ENCODE measurements at regions not wholly inside any gene's neighbourhood (a gene's known extent, or its start where the extent isn't known, plus 50 kb on each side); places are given as distances from the start of the nearest gene placed in this dataset.
"Not testable (repeated sequence)": the region's sequence is repeated elsewhere in the genome, so short reads cannot be mapped to it uniquely, and the experiment has no call there.

DNA sequence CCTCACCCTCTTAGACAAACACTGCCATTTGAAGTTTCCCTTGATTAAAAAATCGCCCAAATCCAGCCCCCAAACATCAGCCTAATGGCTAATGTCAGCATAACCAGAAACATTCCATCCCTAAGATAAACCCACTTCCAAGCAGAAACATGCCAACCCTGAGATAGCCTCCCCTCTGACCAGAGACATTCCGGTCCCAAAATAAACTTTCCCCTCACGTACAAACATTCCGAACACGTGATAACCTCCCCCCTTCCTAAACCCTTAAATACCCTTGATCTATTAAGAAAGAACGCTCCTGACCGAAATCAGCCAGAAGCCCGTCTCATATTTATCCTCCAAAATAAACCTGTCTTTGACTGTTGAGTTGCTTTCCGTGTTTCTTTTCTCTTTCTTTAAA, 237.2 kb downstream of the ASMT start:
- no peak overlapping the region for H3K9ac ChIP-seq (ENCODE audit: low read length)
- DNase-seq (ENCODE audit: low read depth) = no peak
- H3K9me3 ChIP-seq (ENCODE audit: control insufficient read depth, low read length) = no peaks in the 10 kb centered on the region
- H3K4me1 ChIP-seq (ENCODE audit: control insufficient read depth, insufficient read depth, low read length) = no peaks in the 10 kb centered on the region
- H3K4me3 ChIP-seq (ENCODE audit: low read length) = no peak overlapping the region
- H3K27me3 ChIP-seq (replicated peaks; ENCODE audit: control insufficient read depth, insufficient read depth, low read length) = no peaks in the 10 kb centered on the region
- no peaks in the 10 kb centered on the region for H3K36me3 ChIP-seq (ENCODE audit: control insufficient read depth, insufficient read depth, low read length, severe bottlenecking)

DNA sequence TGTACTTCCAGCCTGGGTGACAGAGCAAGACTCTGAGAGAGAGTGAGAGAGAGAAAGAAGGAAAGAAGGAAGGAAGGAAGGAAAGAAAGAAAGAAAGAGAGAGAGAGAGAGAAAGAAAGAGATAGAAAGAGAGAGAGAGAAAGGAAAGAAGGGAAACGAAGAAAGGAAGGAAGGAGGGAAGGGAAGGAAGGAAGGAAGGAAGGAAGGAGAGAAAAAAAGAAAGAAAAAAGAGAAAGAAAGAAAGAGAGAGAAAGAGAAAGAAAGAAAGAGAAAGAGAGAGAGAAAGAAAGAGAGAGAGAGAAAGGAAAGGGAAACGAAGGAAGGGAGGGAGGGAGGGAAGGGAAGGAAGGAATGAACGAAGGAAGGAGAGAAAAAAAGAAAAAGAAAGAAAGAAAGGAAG, 238.6 kb downstream of the ASMT start:
- Histone ChIP-seq H3K9ac (ENCODE audit: low read length) (no peak overlapping the region), H3K9me3 (ENCODE audit: control insufficient read depth, low read length) (no peaks in the 10 kb centered on the region), H3K4me3 (ENCODE audit: low read length) (no peak overlapping the region), H3K27me3 (replicated peaks; ENCODE audit: control insufficient read depth, insufficient read depth, low read length) (no peaks in the 10 kb centered on the region), H3K36me3 (ENCODE audit: control insufficient read depth, insufficient read depth, low read length, severe bottlenecking) (no peaks in the 10 kb centered on the region), H3K4me1 (ENCODE audit: control insufficient read depth, insufficient read depth, low read length) (no peaks in the 10 kb centered on the region)
- no peak for DNase-seq (ENCODE audit: low read depth)

DNA sequence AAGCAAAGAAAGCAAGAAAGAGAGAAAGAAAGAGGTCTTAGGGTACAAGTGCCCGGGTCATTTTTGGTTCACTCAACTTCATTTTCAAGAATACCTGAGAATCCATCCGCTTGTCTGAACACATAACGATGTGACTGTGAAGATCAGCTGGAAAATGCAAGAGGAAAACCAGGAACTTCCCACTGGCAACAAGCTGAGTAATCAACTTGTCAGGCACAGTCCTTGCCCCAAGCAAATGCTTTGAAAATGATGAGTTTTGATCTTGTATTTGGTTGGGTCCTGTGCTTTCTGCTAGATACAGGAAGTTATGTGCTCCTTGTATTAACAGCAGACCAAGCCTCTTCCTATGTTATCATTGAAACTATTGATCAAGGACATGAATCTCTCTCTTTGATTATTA, 239.1 kb downstream of the ASMT start:
- Histone ChIP-seq H3K27me3 (replicated peaks; ENCODE audit: control insufficient read depth, insufficient read depth, low read length) (no peaks in the 10 kb centered on the region), H3K4me1 (ENCODE audit: control insufficient read depth, insufficient read depth, low read length) (no peaks in the 10 kb centered on the region), H3K36me3 (ENCODE audit: control insufficient read depth, insufficient read depth, low read length, severe bottlenecking) (no peaks in the 10 kb centered on the region), H3K9me3 (ENCODE audit: control insufficient read depth, low read length) (no peaks in the 10 kb centered on the region), H3K9ac (ENCODE audit: low read length) (no peak overlapping the region), H3K4me3 (ENCODE audit: low read length) (no peak overlapping the region)
- DNase-seq (ENCODE audit: low read depth) = no peak

DNA sequence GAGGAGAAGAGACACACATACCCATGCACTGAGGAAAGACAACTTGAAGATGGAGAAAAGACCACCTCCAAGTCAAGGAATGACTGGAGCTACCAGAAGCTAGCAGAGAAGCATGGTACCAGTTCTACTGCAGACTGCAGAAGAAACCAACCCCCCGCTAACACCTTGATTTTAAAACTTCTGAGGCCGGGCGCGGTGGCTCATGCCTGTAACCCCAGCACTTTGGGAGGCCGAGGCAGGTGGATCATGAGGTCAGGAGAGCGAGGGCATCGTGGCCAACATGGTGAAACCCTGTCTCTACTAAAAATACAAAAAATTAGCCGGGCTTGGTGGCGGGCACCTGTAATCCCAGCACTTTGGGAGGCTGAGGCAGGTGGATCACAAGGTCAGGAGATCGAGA, 240.0 kb downstream of the ASMT start:
- DNase-seq (ENCODE audit: low read depth); H3K9me3 ChIP-seq (ENCODE audit: control insufficient read depth, low read length); H3K27me3 ChIP-seq (replicated peaks; ENCODE audit: control insufficient read depth, insufficient read depth, low read length); H3K9ac ChIP-seq (ENCODE audit: low read length); H3K36me3 ChIP-seq (ENCODE audit: control insufficient read depth, insufficient read depth, low read length, severe bottlenecking); H3K4me1 ChIP-seq (ENCODE audit: control insufficient read depth, insufficient read depth, low read length); H3K4me3 ChIP-seq (ENCODE audit: low read length): not testable (repeated sequence)

DNA sequence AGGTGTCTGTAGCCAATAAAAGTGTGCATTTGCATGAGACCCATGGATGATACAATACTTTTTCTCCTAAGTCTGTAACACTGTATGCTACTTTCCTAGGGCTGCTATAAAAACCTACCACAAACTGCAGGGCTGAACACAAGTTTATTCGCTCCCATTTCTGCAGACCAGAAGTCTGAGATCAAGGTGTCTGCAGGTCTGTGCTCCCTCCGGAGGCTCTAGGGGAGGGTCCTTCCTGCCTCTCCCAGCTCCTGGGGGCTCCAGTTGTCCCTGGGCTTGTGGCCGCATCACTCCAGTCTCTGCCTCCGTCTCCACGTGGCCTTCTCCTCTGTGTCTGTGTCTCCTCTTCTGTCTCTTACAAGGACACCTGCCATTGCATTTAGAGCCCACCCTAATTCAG, 244.4 kb downstream of the ASMT start:
- DNase-seq (ENCODE audit: low read depth) = not testable (repeated sequence)

DNA sequence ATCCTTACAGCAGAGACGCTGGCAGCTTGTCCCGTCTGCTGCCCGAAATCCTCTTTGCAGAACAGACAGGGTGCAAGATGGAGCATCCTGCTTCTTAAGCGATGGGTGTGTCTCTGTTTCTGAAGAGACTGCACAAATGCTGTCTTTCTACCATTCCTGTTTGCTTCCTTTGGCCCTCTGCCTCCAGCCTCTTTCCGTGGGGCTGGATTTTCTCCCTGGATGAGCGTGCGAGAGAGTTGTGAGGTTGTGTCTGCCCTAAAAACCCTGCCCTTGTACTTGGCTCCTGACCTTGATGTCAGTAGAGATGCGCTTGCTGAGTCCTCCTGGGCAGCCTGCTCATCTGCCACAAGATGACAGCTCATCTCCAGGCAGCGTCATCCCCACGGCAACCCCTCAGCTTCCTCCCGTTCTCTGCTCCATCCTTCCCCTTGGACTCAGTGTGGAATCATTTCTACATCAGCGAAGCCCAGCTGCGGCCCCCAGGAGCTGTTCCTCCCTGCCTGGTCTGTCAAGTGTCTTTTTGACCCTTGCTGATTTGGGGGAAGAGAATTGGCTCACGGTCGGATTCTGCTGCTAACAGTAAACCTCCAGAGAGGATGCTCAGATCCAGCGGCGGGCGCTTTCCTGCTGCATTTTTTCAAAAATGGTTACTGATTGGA, 246.2 kb downstream of the ASMT start:
- no peak overlapping the region for H3K9ac ChIP-seq (ENCODE audit: low read length)
- no peaks in the 10 kb centered on the region for H3K27me3 ChIP-seq (replicated peaks; ENCODE audit: control insufficient read depth, insufficient read depth, low read length)
- no peak for DNase-seq (ENCODE audit: low read depth)
- no peaks in the 10 kb centered on the region for H3K4me1 ChIP-seq (ENCODE audit: control insufficient read depth, insufficient read depth, low read length)
- no peaks in the 10 kb centered on the region for H3K9me3 ChIP-seq (ENCODE audit: control insufficient read depth, low read length)
- no peak overlapping the region for H3K4me3 ChIP-seq (ENCODE audit: low read length)
- H3K36me3 ChIP-seq (ENCODE audit: control insufficient read depth, insufficient read depth, low read length, severe bottlenecking) = no peaks in the 10 kb centered on the region

More for the DNA sequence above, 244.4 kb downstream of the ASMT start:
- H3K36me3 ChIP-seq (ENCODE audit: control insufficient read depth, insufficient read depth, low read length, severe bottlenecking); H3K9ac ChIP-seq (ENCODE audit: low read length); H3K27me3 ChIP-seq (replicated peaks; ENCODE audit: control insufficient read depth, insufficient read depth, low read length); H3K4me3 ChIP-seq (ENCODE audit: low read length); H3K4me1 ChIP-seq (ENCODE audit: control insufficient read depth, insufficient read depth, low read length); H3K9me3 ChIP-seq (ENCODE audit: control insufficient read depth, low read length): not testable (repeated sequence)

DNA sequence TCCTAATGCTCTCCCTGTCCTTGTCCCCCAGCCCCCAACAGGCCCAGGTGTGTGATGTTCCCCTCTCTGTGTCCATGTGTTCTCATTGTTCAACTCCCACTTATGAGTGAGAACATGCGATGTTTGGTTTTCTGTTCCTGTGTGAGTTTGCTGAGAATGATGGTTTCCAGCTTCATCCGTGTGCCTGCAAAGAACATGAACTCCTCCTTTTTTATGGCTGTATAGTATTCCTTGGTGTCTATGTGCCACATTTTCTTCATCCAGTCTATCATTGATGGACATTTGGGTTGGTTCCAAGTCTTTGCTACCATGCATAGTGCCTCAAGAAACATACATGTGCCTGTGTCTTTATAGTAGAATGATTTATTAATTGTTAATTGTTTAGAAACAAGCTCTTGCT, 249.1 kb downstream of the ASMT start:
- not testable (repeated sequence) for H3K9me3 ChIP-seq (ENCODE audit: control insufficient read depth, low read length); DNase-seq (ENCODE audit: low read depth); H3K36me3 ChIP-seq (ENCODE audit: control insufficient read depth, insufficient read depth, low read length, severe bottlenecking); H3K27me3 ChIP-seq (replicated peaks; ENCODE audit: control insufficient read depth, insufficient read depth, low read length); H3K4me1 ChIP-seq (ENCODE audit: control insufficient read depth, insufficient read depth, low read length); H3K9ac ChIP-seq (ENCODE audit: low read length); H3K4me3 ChIP-seq (ENCODE audit: low read length)

DNA sequence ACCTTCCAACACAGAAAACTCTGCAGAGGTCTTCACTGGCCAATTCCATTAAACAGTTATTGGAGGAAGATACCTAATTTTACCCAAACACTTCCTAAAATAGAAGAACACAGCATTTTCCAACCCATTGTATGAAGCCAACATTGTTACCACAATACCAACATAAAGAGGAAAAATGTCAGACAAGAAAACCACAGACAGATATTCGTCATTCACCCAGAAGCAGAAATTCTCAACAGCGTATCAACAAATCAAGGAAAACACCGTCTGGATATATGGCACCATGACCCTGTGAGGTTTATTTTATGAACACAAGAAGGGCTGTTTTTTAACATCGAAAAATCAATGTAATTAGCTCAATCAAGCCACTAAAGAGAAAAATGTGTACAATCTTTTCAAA, 255.6 kb downstream of the ASMT start:
- no peak for DNase-seq (ENCODE audit: low read depth)
- H3K9me3 ChIP-seq (ENCODE audit: control insufficient read depth, low read length) = no peaks in the 10 kb centered on the region

DNA sequence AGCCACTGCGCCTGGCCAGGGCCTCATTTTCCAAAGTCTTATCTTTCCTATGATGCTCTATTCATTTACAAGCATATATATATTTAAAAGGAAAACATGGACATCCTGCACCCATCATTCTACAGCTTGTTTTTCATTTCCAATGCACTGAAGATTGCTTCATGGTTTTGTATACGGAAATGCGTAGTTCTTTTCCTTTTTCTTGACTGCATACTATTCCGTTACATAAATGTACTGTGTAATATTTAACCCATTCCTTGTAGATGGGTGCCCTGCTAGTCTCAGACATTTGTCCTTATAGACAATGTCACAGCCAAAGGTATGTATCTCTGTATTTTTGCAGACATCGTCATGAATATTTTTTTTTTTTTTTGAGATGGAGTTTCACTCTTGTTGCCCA, 257.0 kb downstream of the ASMT start:
- Histone ChIP-seq H3K36me3 (ENCODE audit: control insufficient read depth, insufficient read depth, low read length, severe bottlenecking) (no peaks in the 10 kb centered on the region), H3K27me3 (replicated peaks; ENCODE audit: control insufficient read depth, insufficient read depth, low read length) (no peaks in the 10 kb centered on the region), H3K4me1 (ENCODE audit: control insufficient read depth, insufficient read depth, low read length) (no peaks in the 10 kb centered on the region), H3K9me3 (ENCODE audit: control insufficient read depth, low read length) (no peaks in the 10 kb centered on the region), H3K9ac (ENCODE audit: low read length) (no peak overlapping the region), H3K4me3 (ENCODE audit: low read length) (no peak overlapping the region)
- DNase-seq (ENCODE audit: low read depth) = no peak

More for the DNA sequence above, 255.6 kb downstream of the ASMT start:
- Histone ChIP-seq H3K27me3 (replicated peaks; ENCODE audit: control insufficient read depth, insufficient read depth, low read length) (no peaks in the 10 kb centered on the region), H3K4me1 (ENCODE audit: control insufficient read depth, insufficient read depth, low read length) (no peaks in the 10 kb centered on the region), H3K36me3 (ENCODE audit: control insufficient read depth, insufficient read depth, low read length, severe bottlenecking) (no peaks in the 10 kb centered on the region), H3K9ac (ENCODE audit: low read length) (no peak overlapping the region), H3K4me3 (ENCODE audit: low read length) (no peak overlapping the region)

DNA sequence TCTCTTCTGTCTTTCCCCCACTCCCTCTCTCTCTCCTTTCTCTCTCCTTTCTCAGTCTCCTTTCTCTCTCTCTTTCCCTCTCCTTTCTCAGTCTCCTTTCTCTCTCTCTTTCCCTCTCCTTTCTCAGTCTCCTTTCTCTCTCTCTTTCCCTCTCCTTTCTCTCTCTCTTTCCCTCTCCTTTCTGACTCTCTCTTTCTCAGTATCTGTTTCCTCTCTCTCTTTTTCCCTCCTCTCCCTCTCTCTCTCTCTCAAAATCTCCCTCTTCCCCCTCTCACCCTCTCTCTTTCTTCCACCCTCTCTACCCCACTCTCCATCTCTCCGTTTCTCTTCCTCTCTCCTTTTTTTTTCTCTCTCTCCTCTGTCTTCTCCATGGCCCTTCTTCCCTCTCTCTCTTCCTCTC, 258.8 kb downstream of the ASMT start:
- Histone ChIP-seq H3K9me3 (ENCODE audit: control insufficient read depth, low read length) (no peaks in the 10 kb centered on the region), H3K27me3 (replicated peaks; ENCODE audit: control insufficient read depth, insufficient read depth, low read length) (no peaks in the 10 kb centered on the region), H3K4me3 (ENCODE audit: low read length) (no peak overlapping the region), H3K36me3 (ENCODE audit: control insufficient read depth, insufficient read depth, low read length, severe bottlenecking) (no peaks in the 10 kb centered on the region), H3K9ac (ENCODE audit: low read length) (no peak overlapping the region), H3K4me1 (ENCODE audit: control insufficient read depth, insufficient read depth, low read length) (no peaks in the 10 kb centered on the region)
- DNase-seq (ENCODE audit: low read depth) = no peak

DNA sequence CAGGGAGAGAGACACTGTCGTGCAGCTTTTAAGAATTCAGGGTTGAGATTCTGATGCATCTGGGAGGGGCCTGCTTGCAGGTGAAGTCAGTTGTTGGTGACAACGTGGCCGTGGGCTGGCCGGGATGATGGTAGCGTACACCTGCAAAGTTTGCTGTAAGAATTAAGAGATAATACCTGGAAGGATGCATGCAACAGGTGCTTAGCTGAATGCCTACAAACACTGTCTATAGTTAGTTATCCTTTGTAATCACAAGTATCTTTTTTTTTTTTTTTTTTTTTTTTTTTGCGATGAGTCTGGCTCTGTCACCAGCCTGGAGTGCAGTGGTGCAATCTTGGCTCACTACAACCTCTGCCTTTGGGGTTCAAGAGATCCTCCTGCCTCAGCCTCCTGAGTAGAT, 259.6 kb downstream of the ASMT start:
- DNase-seq (ENCODE audit: low read depth) = no peak
- Histone ChIP-seq H3K4me1 (ENCODE audit: control insufficient read depth, insufficient read depth, low read length) (no peaks in the 10 kb centered on the region), H3K9ac (ENCODE audit: low read length) (no peak overlapping the region), H3K36me3 (ENCODE audit: control insufficient read depth, insufficient read depth, low read length, severe bottlenecking) (no peaks in the 10 kb centered on the region), H3K27me3 (replicated peaks; ENCODE audit: control insufficient read depth, insufficient read depth, low read length) (no peaks in the 10 kb centered on the region), H3K9me3 (ENCODE audit: control insufficient read depth, low read length) (no peaks in the 10 kb centered on the region), H3K4me3 (ENCODE audit: low read length) (no peak overlapping the region)

DNA sequence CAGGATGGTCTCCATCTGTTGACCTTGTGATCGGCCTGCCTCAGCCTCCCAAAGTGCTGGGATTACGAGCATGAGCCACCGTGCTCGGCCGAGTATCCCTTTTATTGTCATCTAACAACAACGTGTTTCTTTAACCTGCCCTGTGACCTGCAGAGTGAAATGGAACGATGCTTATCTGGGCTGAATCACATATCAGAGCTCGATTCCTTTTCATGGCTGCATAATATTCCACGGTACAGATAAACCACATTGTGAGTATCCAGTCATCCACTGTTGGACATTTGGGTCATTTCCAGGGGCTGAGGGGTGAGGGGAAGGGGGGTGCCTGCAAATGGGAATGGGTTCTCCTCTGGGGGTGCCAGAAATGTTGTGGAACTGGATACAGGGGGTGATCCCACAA, 260.0 kb downstream of the ASMT start:
- Histone ChIP-seq H3K36me3 (ENCODE audit: control insufficient read depth, insufficient read depth, low read length, severe bottlenecking) (no peaks in the 10 kb centered on the region), H3K4me3 (ENCODE audit: low read length) (no peak overlapping the region)
- no peak for DNase-seq (ENCODE audit: low read depth)

More for the DNA sequence above, 260.0 kb downstream of the ASMT start:
- Histone ChIP-seq H3K9me3 (ENCODE audit: control insufficient read depth, low read length) (no peaks in the 10 kb centered on the region), H3K4me1 (ENCODE audit: control insufficient read depth, insufficient read depth, low read length) (no peaks in the 10 kb centered on the region), H3K9ac (ENCODE audit: low read length) (no peak overlapping the region), H3K27me3 (replicated peaks; ENCODE audit: control insufficient read depth, insufficient read depth, low read length) (no peaks in the 10 kb centered on the region)
